NCI-H2227 treated with DMSO at 0.1 percent for 48 hours (cell line): ENCODE measurements at regions not wholly inside any gene's neighbourhood (a gene's known extent, or its start where the extent isn't known, plus 50 kb on each side); places are given as distances from the start of the nearest gene placed in this dataset.
"Not testable (repeated sequence)": the region's sequence is repeated elsewhere in the genome, so short reads cannot be mapped to it uniquely, and the experiment has no call there.

Experiments used
- DNase-seq: peaks from one replicate; lab custom pipeline; 2025; lab: John Stamatoyannopoulos, UW

GRCh38 chr2:39487398-39488250 is 50.5 kb upstream of the MAP4K3 start:
- no peak for DNase-seq

- no peak for DNase-seq
Observed at GRCh38 chr2:39488450-39488849, 51.4 kb upstream of the MAP4K3 start.

DNA sequence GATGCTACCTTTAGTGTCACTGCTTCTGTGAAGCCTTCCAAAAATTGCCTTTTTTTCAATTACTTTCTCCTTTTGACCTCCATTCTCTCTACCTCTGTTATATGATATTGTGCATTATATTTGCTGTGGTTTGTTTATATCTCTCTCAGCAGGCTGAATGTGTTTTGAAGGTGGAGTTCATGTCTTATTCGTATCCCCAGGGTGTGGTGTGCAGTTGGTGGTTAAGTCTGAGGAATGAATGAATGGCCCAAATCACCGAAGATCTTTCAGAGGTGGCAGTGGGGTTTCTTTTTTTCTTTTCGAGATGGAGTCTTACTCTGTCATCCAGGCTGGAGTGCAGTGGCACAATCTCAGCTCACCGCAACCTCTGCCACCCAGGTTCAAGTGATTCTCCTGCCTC is 53.5 kb upstream of the MAP4K3 start:
- no peak for DNase-seq

- no peak for DNase-seq
Observed at GRCh38 chr2:39491653-39492052, 54.6 kb upstream of the MAP4K3 start.

DNA sequence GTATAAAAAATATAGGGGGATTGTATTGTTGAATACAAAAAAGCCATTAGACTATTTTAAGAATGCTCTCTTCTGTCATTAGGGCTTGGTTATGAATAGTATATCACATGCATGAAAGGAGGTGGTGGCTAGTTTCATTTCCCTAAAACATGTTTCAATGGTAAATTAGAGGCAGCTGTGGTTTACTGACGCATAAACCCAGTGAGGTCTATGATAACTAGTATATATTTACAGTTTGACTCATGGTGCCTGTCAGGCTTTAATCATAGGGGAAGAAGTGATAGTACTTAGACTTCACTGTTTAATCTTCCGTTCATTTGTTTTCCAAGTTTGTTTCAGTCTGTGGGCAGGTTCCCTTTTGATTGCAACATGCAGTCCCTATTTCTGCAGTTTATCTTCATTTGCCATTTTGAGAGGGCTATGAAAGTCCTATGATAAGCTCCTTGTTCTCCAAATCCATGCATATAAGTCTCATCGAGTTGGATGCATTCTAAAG is 55.1 kb upstream of the MAP4K3 start:
- no peak for DNase-seq

- no peak for DNase-seq
Observed at GRCh38 chr2:39492716-39493115, 55.6 kb upstream of the MAP4K3 start.

GRCh38 chr2:39494784-39495251 is 57.7 kb upstream of the MAP4K3 start:
- no peak for DNase-seq

- DNase-seq = no peak
Observed at GRCh38 chr2:39497082-39497801, 60.2 kb upstream of the MAP4K3 start.

DNA sequence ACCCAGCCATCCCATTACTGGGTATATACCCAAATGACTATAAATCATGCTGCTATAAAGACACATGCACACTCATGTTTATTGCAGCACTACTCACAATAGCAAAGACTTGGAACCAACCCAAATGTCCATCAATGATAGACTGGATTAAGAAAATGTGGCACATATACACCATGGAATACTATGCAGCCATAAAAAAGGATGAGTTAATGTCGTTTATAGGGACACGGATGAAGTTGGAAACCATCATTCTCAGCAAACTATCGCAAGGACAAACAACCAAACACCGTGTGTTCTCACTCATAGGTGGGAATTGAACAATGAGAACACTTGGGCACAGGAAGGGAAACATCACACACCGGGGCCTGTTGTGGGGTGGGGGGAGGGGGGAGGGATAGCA is 61.1 kb upstream of the MAP4K3 start:
- not testable (repeated sequence) for DNase-seq

GRCh38 chr2:39498786-39499185 is 61.7 kb upstream of the MAP4K3 start:
- no peak for DNase-seq

DNA sequence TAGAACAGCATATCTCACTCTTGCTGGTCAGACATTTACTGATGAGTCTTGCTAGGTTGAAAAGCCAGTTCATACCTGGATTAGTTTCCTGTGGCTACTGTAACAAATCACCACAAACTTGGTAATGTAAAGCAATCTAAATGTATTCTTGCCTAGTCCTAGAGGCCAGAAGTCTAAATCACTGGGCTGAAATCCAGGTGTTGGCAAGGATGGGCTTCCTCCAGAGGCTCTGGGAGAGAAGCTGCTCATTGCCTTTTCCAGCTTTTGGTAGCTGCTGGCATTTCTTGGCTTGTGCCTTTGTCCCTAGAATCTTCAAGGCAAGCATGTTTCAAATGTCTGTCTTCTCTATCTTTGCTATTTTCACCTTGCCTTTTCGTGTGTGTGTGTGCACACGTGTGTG is 62.3 kb upstream of the MAP4K3 start:
- DNase-seq = no peak

- DNase-seq = no peak
Observed at GRCh38 chr2:39501412-39501811, 64.3 kb upstream of the MAP4K3 start.

GRCh38 chr2:39503277-39503676 is 66.2 kb upstream of the MAP4K3 start:
- no peak for DNase-seq

- DNase-seq = no peak
Observed at GRCh38 chr2:39504790-39505335, 67.8 kb upstream of the MAP4K3 start.

- DNase-seq = no peak
Observed at GRCh38 chr2:39506215-39506614, 69.1 kb upstream of the MAP4K3 start.

- no peak for DNase-seq
Observed at GRCh38 chr2:39508198-39508597, 71.1 kb upstream of the MAP4K3 start.

- no peak for DNase-seq
Observed at GRCh38 chr2:39510140-39510539, 73.1 kb upstream of the MAP4K3 start.

DNA sequence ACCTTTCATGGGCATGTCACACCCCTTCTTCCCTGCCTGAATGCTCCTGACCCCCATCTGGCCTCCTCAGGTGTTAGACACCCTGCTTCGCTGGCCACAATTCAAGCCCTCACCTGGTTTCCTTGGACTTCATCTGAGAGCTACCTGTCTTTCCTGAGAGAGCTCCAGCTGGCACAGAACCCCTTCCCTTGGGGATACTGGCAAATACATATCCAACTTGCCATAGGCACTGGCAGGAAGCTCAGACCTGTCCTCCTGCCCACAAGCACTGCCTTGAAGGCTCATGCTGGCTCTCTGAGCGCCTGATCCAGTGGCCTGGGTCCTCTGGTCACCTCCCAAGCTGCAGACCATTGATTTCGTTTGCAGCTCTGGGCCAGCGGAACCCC is 74.1 kb upstream of the MAP4K3 start:
- no peak for DNase-seq

- no peak for DNase-seq
Observed at GRCh38 chr2:39511605-39512433, 74.7 kb upstream of the MAP4K3 start.

DNA sequence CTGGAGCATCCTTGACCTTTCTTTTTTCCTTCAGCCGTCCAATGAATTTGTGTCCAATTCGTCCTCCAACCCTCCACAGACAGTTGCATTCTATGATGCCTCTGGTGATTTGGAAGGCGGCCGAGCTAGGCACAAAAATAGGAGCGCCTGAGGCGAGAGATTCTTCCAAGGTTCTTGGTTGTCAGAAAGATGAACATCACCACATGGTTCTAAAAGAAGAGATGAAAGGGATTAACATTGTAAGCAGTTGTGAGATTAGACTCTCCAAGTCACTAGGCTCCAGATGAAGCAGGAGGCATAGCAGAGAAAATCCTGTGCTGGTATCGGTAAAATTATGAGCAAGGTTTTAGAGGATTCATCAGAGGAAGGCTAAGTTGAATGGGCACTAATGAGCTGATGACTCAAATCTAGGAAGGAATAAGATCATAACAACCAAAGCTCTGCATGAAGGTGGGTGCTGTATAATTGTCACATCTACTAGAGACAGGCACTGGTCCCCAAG is 75.4 kb upstream of the MAP4K3 start:
- DNase-seq = no peak

DNA sequence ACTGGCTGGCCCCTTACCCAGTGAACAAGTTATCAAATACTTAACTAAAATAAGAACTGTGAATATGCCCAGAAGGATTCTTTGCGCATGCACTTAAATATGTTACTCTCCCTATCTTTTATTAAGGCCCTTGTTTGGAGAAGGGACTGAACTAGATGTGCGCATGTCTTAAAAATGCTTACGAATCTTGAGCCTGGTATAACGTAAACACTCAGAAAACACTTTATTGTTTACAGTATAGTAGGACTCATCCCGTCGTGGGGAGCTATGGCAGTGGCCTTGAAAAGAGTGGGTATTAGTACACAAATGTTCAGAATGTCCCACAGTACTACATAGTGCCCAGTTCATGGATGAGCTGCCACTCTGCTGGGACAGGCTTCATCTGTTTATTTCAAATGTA is 75.9 kb upstream of the MAP4K3 start:
- no peak for DNase-seq

GRCh38 chr2:39513641-39514094 is 76.6 kb upstream of the MAP4K3 start:
- DNase-seq = no peak
